ENCODE measurements at regions not wholly inside any gene's neighbourhood (a gene's known extent, or its start where the extent isn't known, plus 50 kb on each side); places are given as distances from the start of the nearest gene placed in this dataset.

DNA sequence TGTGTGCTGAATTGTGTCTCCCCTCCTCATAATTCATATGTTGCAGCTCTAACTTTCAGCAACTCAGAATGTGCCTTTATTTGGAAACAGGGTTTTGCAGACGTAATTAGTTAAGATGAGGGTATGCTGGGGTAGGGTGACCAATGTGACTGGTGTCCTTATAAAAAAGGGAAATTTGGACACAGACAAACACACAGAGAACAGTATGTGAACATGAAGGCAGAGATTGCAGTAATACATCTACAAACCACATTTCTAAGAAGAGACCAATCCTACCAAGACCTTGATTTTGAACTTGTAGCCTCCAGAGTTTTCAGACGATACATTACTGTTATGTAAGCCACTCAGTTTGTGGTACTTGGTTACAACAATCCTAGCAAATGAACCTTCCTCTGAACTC lies 817.8 kb downstream of the TUSC7 start:
- Histone ChIP-seq H2BK20ac (ENCODE audit: low read length) (no peak overlapping the region), H3K79me2 (ENCODE audit: control insufficient read depth in 1 of 2, insufficient read depth in 2 of 2, low read length in 2 of 2) (no peaks in the 10 kb centered on the region), H3K56ac (replicated peaks; ENCODE audit: insufficient read length, low read depth, low read length) (no peak overlapping the region), H2BK5ac (ENCODE audit: low read depth, low read length) (no peak overlapping the region), H3K4me3 (ENCODE audit: extremely low read depth in 1 of 4, insufficient read depth in 2 of 4, low read depth in 3 of 4, low read length in 4 of 4) (no peak overlapping the region), H2AK5ac (ENCODE audit: low read depth, low read length) (no peak overlapping the region), H4K5ac (ENCODE audit: insufficient read length, low read depth, low read length) (no peak overlapping the region), H3K27me3 (replicated peaks in 1 of 4; ENCODE audit: control insufficient read depth in 3 of 4, extremely low read depth in 1 of 4, insufficient read depth in 3 of 4, low read length in 3 of 4) (no peaks in the 10 kb centered on the region; a peak in 1 of 7 replicates), H3K18ac (ENCODE audit: extremely low read depth, low read length) (no peak overlapping the region), H4K8ac (ENCODE audit: extremely low read depth, insufficient read depth, low read length) (no peak overlapping the region), H3K23ac (ENCODE audit: insufficient read length) (no peak overlapping the region), H3K4ac (replicated peaks; ENCODE audit: insufficient read length, low read depth, low read length) (no peak overlapping the region), H3K36me3 (ENCODE audit: control insufficient read depth in 2 of 4, insufficient read depth in 4 of 4, low read length in 3 of 4) (no peaks in the 10 kb centered on the region), H3K14ac (ENCODE audit: insufficient read length) (no peak overlapping the region), H3K9ac (replicated peaks in 1 of 4; ENCODE audit: extremely low read depth in 1 of 4, low read depth in 3 of 4, low read length in 3 of 4) (no peak overlapping the region), H3K4me1 (replicated peaks in 1 of 4; ENCODE audit: control insufficient read depth in 3 of 4, insufficient read depth in 4 of 4, low read length in 3 of 4) (no peaks in the 10 kb centered on the region), H4K20me1 (replicated peaks in 1 of 2; ENCODE audit: control insufficient read depth in 1 of 2, insufficient read depth in 2 of 2, low read length in 2 of 2) (no peaks in the 10 kb centered on the region), H2AFZ (ENCODE audit: low read length) (no peak overlapping the region), H2BK120ac (replicated peaks; ENCODE audit: low read depth, low read length) (no peak overlapping the region), H3K79me1 (ENCODE audit: low read depth, low read length) (no peaks in the 10 kb centered on the region), H3K4me2 (ENCODE audit: insufficient read depth in 1 of 2, low read depth in 2 of 2, low read length in 2 of 2) (no peak overlapping the region), H2BK15ac (ENCODE audit: low read length) (no peak overlapping the region), H4K91ac (replicated peaks; ENCODE audit: insufficient read length, low read length) (no peak overlapping the region), H3K9me3 (ENCODE audit: insufficient read depth in 2 of 2, low read depth in 1 of 2, low read length in 1 of 2) (no peaks in the 10 kb centered on the region), H2BK12ac (ENCODE audit: low read depth, low read length) (no peak overlapping the region), H3K23me2 (ENCODE audit: low read depth, low read length) (no peaks in the 10 kb centered on the region), H3K27ac (ENCODE audit: low read depth, low read length) (no peak overlapping the region)
- ChIA-PET POLR2A (ENCODE audit: partially characterized antibody) (no interaction called here), CTCF (ENCODE audit: partially characterized antibody) (interaction anchor here (1.2 kb wide), 1 partner anchor 349 kb away, joined by 3 read pairs; no protein-coding TSS in a partner anchor)
- WGBS, 2 experiments (ENCODE audit: extremely low coverage in 1 of 2, insufficient coverage in 1 of 2, insufficient read length in 1 of 2, insufficient replicate concordance in 2 of 2, low coverage in 1 of 2, low lambda C conversion rate in 2 of 2, missing lambda C conversion rate in 1 of 2) = 92% methylated on average over 2 of the region's 2 CpGs; no CpG with 5 or more reads in 1 of the 2 experiments
- DNase-seq (ENCODE audit: low read depth in 1 of 2, low spot score in 2 of 2) (no peak), FAIRE-seq (no peak)
- TF ChIP-seq KDM1A (IDR thresholded peaks at IDR 0.05; ENCODE audit: borderline replicate concordance, low read length) = no peak
- no peak for TF ChIP-seq POLR2AphosphoS5 (IDR thresholded peaks at IDR 0.05; ENCODE audit: low read depth, low read length)
- no peak for TF ChIP-seq CBX8 (IDR thresholded peaks at IDR 0.05; ENCODE audit: borderline replicate concordance, low read depth, low read length)
- TF ChIP-seq CBX5 (IDR thresholded peaks at IDR 0.05; ENCODE audit: low read depth, low read length) = no peak
- TF ChIP-seq, protein P1, sequence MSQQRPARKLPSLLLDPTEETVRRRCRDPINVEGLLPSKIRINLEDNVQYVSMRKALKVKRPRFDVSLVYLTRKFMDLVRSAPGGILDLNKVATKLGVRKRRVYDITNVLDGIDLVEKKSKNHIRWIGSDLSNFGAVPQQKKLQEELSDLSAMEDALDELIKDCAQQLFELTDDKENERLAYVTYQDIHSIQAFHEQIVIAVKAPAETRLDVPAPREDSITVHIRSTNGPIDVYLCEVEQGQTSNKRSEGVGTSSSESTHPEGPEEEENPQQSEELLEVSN (IDR thresholded peaks at IDR 0.05) = no peak
- TF ChIP-seq BACH1 (IDR thresholded peaks at IDR 0.05; ENCODE audit: low read length) = no peak
- no peak for TF ChIP-seq SAP30 (IDR thresholded peaks at IDR 0.05; ENCODE audit: insufficient read depth, insufficient replicate concordance, low read length)
- no peak for TF ChIP-seq FOSL1 (IDR thresholded peaks at IDR 0.05; ENCODE audit: insufficient read depth, low read depth, low read length)
- TF ChIP-seq, protein P2, sequence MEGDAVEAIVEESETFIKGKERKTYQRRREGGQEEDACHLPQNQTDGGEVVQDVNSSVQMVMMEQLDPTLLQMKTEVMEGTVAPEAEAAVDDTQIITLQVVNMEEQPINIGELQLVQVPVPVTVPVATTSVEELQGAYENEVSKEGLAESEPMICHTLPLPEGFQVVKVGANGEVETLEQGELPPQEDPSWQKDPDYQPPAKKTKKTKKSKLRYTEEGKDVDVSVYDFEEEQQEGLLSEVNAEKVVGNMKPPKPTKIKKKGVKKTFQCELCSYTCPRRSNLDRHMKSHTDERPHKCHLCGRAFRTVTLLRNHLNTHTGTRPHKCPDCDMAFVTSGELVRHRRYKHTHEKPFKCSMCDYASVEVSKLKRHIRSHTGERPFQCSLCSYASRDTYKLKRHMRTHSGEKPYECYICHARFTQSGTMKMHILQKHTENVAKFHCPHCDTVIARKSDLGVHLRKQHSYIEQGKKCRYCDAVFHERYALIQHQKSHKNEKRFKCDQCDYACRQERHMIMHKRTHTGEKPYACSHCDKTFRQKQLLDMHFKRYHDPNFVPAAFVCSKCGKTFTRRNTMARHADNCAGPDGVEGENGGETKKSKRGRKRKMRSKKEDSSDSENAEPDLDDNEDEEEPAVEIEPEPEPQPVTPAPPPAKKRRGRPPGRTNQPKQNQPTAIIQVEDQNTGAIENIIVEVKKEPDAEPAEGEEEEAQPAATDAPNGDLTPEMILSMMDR (IDR thresholded peaks at IDR 0.05; ENCODE audit: control extremely low read depth in 1 of 3, insufficient read depth in 1 of 3, low read depth in 1 of 3, low read length in 3 of 3) = no peak
- TF ChIP-seq CHD1 (IDR thresholded peaks at IDR 0.05; ENCODE audit: low read depth, low read length) = no peak
- no peak for TF ChIP-seq YY1 (IDR thresholded peaks at IDR 0.05; ENCODE audit: low read depth, low read length)
- no peak for TF ChIP-seq JUND (IDR thresholded peaks at IDR 0.05; ENCODE audit: low read length)
- TF ChIP-seq SP4 (IDR thresholded peaks at IDR 0.05; ENCODE audit: low read length) = no peak
